Stomach (tissue), 8 donors: ENCODE measurements at regions not wholly inside any gene's neighbourhood (a gene's known extent, or its start where the extent isn't known, plus 50 kb on each side); places are given as distances from the start of the nearest gene placed in this dataset.
A peak's percentile ranks its signal among the peaks of the same experiment; 100 is the strongest.

Experiments
- DNase-seq, 2 donors: peaks; one replicate each; pipeline versions ENCODE4 v3.0.0 to v3.0.0-alpha.2; 2013 to 2019
- H3K27ac ChIP-seq, 5 donors: fragments of 200-600 bp in 4 of 5; sonication (generic) in 4 of 5; one replicate each; pipeline ENCODE4 v1.5.1; 2013 to 2019; ENCODE audit warnings: mild to moderate bottlenecking in 1 of 5, moderate library complexity in 1 of 5
- H3K27me3 ChIP-seq, 3 donors: fragments of 200-600 bp; sonication (generic); one replicate each; pipeline ENCODE4 v1.5.1; 2017 to 2019; ENCODE audit warnings: mixed run types in 1 of 3
- H3K36me3 ChIP-seq, 4 donors: fragments of 200-600 bp; sonication (generic); 1 replicate in 3 of 4; 2 replicates in 1 of 4; pipeline ENCODE4 v1.5.1; 2016 to 2019
- H3K4me1 ChIP-seq, 4 donors: fragments of 200-600 bp; sonication (generic); one replicate each; pipeline ENCODE4 v1.5.1; 2016 to 2019
- H3K4me3 ChIP-seq, 4 donors: fragments of 200-600 bp; sonication (generic) in 3 of 4; one replicate each; pipeline ENCODE4 v1.5.1; 2016 to 2019; ENCODE audit warnings: mild to moderate bottlenecking in 1 of 4
- H3K9me3 ChIP-seq, 4 donors: fragments of 200-600 bp; sonication (generic); one replicate each; pipeline ENCODE4 v1.5.1; 2016 to 2019
- CTCF ChIP-seq, 7 experiments: fragments of 450-650 bp in 4 of 7; fragments of 200-600 bp in 3 of 7; sonication (generic) in 3 of 7; IDR thresholded peaks; one replicate each; pipeline ENCODE4 v1.5.1; 2016 to 2019; ENCODE audit warnings: antibody characterized with exemption in 7 of 7, control low read depth in 2 of 7, mild to moderate bottlenecking in 1 of 7
- EP300 ChIP-seq: sonication (generic); formaldehyde crosslinking; IDR thresholded peaks from one replicate; pipeline ENCODE4 v1.6.1; 2017; ENCODE audit warnings: antibody characterized with exemption
- POLR2A ChIP-seq, 4 donors: fragments of 450-650 bp; IDR thresholded peaks; one replicate each; pipeline ENCODE4 v1.6.1; 2016; ENCODE audit warnings: antibody characterized with exemption in 4 of 4, control low read depth in 2 of 4, mild to moderate bottlenecking in 1 of 4, moderate library complexity in 1 of 4
- POLR2AphosphoS5 ChIP-seq, 3 donors: sonication (generic); formaldehyde crosslinking; IDR thresholded peaks; one replicate each; pipeline ENCODE4 v1.6.1; 2016; ENCODE audit warnings: antibody characterized with exemption in 3 of 3
- WGBS, 5 donors: extraction: QIAGEN DNeasy Blood & Tissue Kit in 3 of 5; methylation state at CpG; one replicate each; pipeline versions ENCODE4 v1.1.5 to v1.1.7; 2013 to 2018; 5-methylcytosine and 5-hydroxymethylcytosine counted together
- intact Hi-C: fragments of 100-400 bp; cut with DNase I; formaldehyde crosslinking; loops from one replicate; pipeline ENCODE4 v1.15.1; 2023; ENCODE audit warnings: low total_unique reads
- donor health status: healthy with polysubstance abuse.
- donor health status: Bipolar disorder and iron deficiency.
- donor health status: healthy.

DNA sequence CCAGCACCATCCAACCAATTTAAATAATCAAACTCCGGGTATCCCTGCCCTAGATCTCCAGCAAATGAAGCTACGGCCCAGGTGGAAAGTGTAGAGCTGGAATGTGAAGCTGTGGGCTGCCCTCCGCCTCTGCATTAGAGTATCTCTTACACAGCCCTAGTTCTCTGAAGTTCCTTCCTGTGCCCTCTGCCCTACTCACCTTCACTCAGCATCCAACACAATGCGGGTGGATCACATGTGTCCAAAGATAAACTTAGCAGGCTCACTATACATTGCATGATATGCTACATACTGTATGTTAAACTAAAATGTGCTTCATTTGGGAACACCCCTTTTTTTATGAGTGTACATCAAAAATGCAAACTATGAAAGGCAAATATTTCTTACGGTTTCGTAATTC is 70.0 kb upstream of the RAD23B start:
- Histone ChIP-seq H3K9me3 (no peaks in the 10 kb centered on the region), H3K36me3 (no peaks in the 10 kb centered on the region), H3K4me1 (no peaks in the 10 kb centered on the region), H3K4me3 (no peak overlapping the region), H3K27me3 (no peaks in the 10 kb centered on the region), H3K27ac (no peak overlapping the region)
- intact Hi-C loops, result no loop called here
- no peak for DNase-seq
- WGBS, 5 donors, result 80 to 89% (median 84%) methylated on average over 6 of the region's 6 CpGs
- TF ChIP-seq CTCF (IDR thresholded peaks at IDR 0.05) (no peak), POLR2AphosphoS5 (IDR thresholded peaks at IDR 0.05) (no peak), POLR2A (IDR thresholded peaks at IDR 0.05) (no peak), EP300 (no peak)

DNA sequence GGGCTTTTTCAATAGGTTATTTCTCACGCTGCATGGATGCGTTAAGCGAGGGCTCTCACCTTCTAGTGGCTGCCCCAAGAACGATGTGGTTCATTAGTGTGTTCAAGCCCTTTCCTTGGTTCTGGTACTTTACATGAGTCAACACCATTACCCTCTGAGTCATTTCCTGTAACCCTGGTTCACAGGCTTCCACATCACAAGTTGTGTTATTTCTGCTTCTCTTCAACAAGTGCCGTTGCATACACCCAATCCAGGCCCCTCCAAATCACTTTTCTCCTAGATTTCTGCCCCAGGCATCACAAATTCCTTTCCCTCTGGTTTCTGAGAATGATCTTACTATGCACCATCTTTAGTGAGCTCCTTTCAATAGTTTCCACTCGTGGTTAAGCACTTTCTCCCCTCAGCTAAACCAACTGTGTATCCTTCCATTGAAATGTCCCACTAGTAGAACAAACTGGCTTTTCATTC is 69.5 kb upstream of the RAD23B start:
- H3K27ac ChIP-seq, result no peak overlapping the region

DNA sequence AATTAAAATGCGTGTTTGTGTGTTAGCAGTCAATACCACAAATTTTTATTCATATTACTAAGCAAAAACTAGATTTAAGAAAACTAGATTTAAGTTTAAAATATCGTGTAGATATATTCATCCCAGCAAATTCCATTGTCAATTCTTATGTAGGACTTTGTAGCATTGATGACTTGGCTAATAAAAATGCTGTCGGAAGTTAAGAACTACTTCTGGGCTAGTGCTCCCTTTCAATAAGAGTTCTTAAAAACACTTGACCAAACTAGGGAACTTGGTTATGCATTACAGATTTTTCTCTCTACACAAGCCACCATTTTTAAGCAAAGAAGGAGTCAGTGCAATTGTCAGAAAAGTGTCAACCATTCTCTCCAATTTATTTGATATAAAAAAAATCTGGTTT is 68.7 kb upstream of the RAD23B start:
- Histone ChIP-seq H3K9me3 (no peaks in the 10 kb centered on the region), H3K4me3 (no peak overlapping the region), H3K27me3 (no peaks in the 10 kb centered on the region), H3K27ac (no peak overlapping the region), H3K4me1 (no peaks in the 10 kb centered on the region), H3K36me3 (no peaks in the 10 kb centered on the region)
- TF ChIP-seq CTCF (IDR thresholded peaks at IDR 0.05) (no peak), EP300 (no peak), POLR2AphosphoS5 (IDR thresholded peaks at IDR 0.05) (no peak), POLR2A (IDR thresholded peaks at IDR 0.05) (no peak)
- intact Hi-C loops, result no loop called here
- 90 to 96% (median 93%) methylated on average over 3 of the region's 3 CpGs for WGBS, 5 donors
- no peak for DNase-seq

More for the DNA sequence above, 69.5 kb upstream of the RAD23B start:
- intact Hi-C loops, result no loop called here
- Histone ChIP-seq H3K36me3 (no peaks in the 10 kb centered on the region), H3K9me3 (no peaks in the 10 kb centered on the region), H3K4me1 (no peaks in the 10 kb centered on the region), H3K27me3 (no peaks in the 10 kb centered on the region), H3K4me3 (no peak overlapping the region)
- WGBS, 5 donors, result 55 to 71% (median 67%) methylated on average over 6 of the region's 6 CpGs
- no peak for TF ChIP-seq POLR2AphosphoS5 (IDR thresholded peaks at IDR 0.05)
- no peak for TF ChIP-seq POLR2A (IDR thresholded peaks at IDR 0.05)
- TF ChIP-seq CTCF (IDR thresholded peaks at IDR 0.05), result no peak
- no peak for TF ChIP-seq EP300
- peak in 1 of 2 donors; percentile 20 for DNase-seq

DNA sequence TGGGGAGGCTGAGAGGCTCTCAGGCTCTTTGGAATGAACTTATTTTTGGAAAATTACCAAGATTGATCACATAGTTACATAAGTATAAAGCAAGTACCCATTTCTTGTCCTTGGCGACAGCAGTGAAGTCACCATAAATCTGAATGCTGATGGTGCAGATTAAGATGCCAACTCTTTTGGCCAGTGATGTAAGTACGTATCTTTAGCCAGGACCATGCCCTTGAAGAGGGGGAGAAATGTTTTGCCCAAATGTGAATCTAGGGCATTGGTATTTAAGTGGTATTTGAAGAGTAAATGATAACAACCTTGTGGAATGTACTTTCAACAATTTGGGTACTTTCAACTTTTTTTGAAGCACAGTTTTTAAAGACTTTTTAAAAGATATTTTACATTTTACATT is 68.2 kb upstream of the RAD23B start:
- Histone ChIP-seq H3K4me3 (no peak overlapping the region), H3K9me3 (no peaks in the 10 kb centered on the region), H3K4me1 (no peaks in the 10 kb centered on the region), H3K27me3 (no peaks in the 10 kb centered on the region), H3K36me3 (no peaks in the 10 kb centered on the region), H3K27ac (no peak overlapping the region)
- intact Hi-C loops, result no loop called here
- TF ChIP-seq POLR2AphosphoS5 (IDR thresholded peaks at IDR 0.05) (no peak), EP300 (no peak), CTCF (IDR thresholded peaks at IDR 0.05) (no peak), POLR2A (IDR thresholded peaks at IDR 0.05) (no peak)
- whole genome bisulfite sequencing, 5 donors, result 87 to 95% (median 93%) methylated on average over 2 of the region's 2 CpGs
- no peak for DNase-seq
